HL-60 (cell line): ENCODE measurements at regions not wholly inside any gene's neighbourhood (a gene's known extent, or its start where the extent isn't known, plus 50 kb on each side); places are given as distances from the start of the nearest gene placed in this dataset.

ENCODE experiments used
- POLR2AphosphoS5 ChIP-seq: IDR thresholded peaks from 2 replicates; pipeline ENCODE4 v1.6.1; 2012; ENCODE audit warnings: low read depth
- SPI1 ChIP-seq: IDR thresholded peaks from 2 replicates; pipeline ENCODE4 v1.6.1; 2012; ENCODE audit warnings: low read depth, mild to moderate bottlenecking, borderline replicate concordance
- TF ChIP-seq, protein P1 (sequence below): IDR thresholded peaks from one replicate; pipeline ENCODE4 v1.5.1; 2011; ENCODE audit warnings: low read length, control low read depth, inconsistent platforms; ENCODE audit not compliant: insufficient read depth
- TF ChIP-seq, protein P2 (sequence below): IDR thresholded peaks from 2 replicates; pipeline ENCODE4 v1.6.1; 2012; ENCODE audit warnings: low read depth; ENCODE audit not compliant: insufficient replicate concordance

DNA sequence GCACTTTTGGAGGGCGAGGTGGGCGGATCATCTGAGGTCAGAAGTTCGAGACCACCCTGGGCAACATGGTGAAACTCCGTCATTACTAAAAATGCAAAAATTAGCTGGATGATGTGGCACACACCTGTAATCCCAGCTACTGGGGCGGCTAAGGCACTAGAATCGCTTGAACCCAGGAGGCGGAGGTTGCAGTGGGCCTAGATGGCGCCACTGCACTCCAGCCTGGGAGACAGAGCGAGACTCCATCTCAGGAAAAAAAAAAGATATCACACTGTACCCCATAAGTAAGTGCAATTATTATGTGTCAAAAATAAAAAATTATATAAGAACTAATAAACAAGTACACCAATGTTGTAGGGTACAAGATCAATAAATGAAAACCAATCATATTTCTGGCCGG lies 200.0 kb downstream of the CDRT15L2 start:
- TF ChIP-seq POLR2AphosphoS5, result no peak
- TF ChIP-seq, protein P1, sequence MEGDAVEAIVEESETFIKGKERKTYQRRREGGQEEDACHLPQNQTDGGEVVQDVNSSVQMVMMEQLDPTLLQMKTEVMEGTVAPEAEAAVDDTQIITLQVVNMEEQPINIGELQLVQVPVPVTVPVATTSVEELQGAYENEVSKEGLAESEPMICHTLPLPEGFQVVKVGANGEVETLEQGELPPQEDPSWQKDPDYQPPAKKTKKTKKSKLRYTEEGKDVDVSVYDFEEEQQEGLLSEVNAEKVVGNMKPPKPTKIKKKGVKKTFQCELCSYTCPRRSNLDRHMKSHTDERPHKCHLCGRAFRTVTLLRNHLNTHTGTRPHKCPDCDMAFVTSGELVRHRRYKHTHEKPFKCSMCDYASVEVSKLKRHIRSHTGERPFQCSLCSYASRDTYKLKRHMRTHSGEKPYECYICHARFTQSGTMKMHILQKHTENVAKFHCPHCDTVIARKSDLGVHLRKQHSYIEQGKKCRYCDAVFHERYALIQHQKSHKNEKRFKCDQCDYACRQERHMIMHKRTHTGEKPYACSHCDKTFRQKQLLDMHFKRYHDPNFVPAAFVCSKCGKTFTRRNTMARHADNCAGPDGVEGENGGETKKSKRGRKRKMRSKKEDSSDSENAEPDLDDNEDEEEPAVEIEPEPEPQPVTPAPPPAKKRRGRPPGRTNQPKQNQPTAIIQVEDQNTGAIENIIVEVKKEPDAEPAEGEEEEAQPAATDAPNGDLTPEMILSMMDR, result no peak
- TF ChIP-seq, protein P2, sequence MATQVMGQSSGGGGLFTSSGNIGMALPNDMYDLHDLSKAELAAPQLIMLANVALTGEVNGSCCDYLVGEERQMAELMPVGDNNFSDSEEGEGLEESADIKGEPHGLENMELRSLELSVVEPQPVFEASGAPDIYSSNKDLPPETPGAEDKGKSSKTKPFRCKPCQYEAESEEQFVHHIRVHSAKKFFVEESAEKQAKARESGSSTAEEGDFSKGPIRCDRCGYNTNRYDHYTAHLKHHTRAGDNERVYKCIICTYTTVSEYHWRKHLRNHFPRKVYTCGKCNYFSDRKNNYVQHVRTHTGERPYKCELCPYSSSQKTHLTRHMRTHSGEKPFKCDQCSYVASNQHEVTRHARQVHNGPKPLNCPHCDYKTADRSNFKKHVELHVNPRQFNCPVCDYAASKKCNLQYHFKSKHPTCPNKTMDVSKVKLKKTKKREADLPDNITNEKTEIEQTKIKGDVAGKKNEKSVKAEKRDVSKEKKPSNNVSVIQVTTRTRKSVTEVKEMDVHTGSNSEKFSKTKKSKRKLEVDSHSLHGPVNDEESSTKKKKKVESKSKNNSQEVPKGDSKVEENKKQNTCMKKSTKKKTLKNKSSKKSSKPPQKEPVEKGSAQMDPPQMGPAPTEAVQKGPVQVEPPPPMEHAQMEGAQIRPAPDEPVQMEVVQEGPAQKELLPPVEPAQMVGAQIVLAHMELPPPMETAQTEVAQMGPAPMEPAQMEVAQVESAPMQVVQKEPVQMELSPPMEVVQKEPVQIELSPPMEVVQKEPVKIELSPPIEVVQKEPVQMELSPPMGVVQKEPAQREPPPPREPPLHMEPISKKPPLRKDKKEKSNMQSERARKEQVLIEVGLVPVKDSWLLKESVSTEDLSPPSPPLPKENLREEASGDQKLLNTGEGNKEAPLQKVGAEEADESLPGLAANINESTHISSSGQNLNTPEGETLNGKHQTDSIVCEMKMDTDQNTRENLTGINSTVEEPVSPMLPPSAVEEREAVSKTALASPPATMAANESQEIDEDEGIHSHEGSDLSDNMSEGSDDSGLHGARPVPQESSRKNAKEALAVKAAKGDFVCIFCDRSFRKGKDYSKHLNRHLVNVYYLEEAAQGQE, result no peak
- TF ChIP-seq SPI1, result no peak
